Epithelial cell of proximal tubule (primary cell): ENCODE measurements at regions not wholly inside any gene's neighbourhood (a gene's known extent, or its start where the extent isn't known, plus 50 kb on each side); places are given as distances from the start of the nearest gene placed in this dataset.

Experiments used
- DNase-seq: peaks from one replicate; pipeline ENCODE4 v3.0.0-alpha.2; 2011; ENCODE audit warnings: low read depth
- H3K4me3 ChIP-seq: 2 replicates; pipeline ENCODE4 v1.5.1; 2011; ENCODE audit warnings: low read depth, mild to moderate bottlenecking, low read length
- CTCF ChIP-seq: conservative IDR thresholded peaks from 2 replicates; pipeline ENCODE4 v1.5.1; 2012; ENCODE audit warnings: low read depth, mild to moderate bottlenecking, low read length

- TF ChIP-seq CTCF = no peak
- no peak for DNase-seq
- H3K4me3 ChIP-seq = no peak overlapping the region
These were observed 198.4 kb upstream of the KIAA1217 start for GRCh38 chr10:24010436-24010970.

GRCh38 chr10:24012249-24012803 lies 196.6 kb upstream of the KIAA1217 start:
- H3K4me3 ChIP-seq = no peak overlapping the region
- no peak for DNase-seq
- no peak for TF ChIP-seq CTCF

GRCh38 chr10:24027107-24027506 lies 181.8 kb upstream of the KIAA1217 start:
- DNase-seq = no peak
- TF ChIP-seq CTCF = no peak
- H3K4me3 ChIP-seq = no peak overlapping the region

- TF ChIP-seq CTCF = no peak
- H3K4me3 ChIP-seq = no peak overlapping the region
- no peak for DNase-seq
These were observed 174.4 kb upstream of the KIAA1217 start for GRCh38 chr10:24034571-24034970.

GRCh38 chr10:24035761-24036160 lies 173.2 kb upstream of the KIAA1217 start:
- no peak for TF ChIP-seq CTCF
- H3K4me3 ChIP-seq = no peak overlapping the region
- no peak for DNase-seq

- no peak for DNase-seq
- H3K4me3 ChIP-seq = no peak overlapping the region
- TF ChIP-seq CTCF = no peak
These were observed 169.6 kb upstream of the KIAA1217 start for GRCh38 chr10:24039315-24039714.

GRCh38 chr10:24039897-24040296 lies 169.0 kb upstream of the KIAA1217 start:
- no peak for DNase-seq
- H3K4me3 ChIP-seq = no peak overlapping the region
- TF ChIP-seq CTCF = no peak
